K562 (cell line): ENCODE measurements at regions not wholly inside any gene's neighbourhood (a gene's known extent, or its start where the extent isn't known, plus 50 kb on each side); places are given as distances from the start of the nearest gene placed in this dataset.

ENCODE experiments used
- ATAC-seq: fragments of 200-7000 bp; cut with Tn5 transposase; 3 replicates; pipeline ENCODE4 v1.9.1; 2020; ENCODE audit warnings: moderate library complexity
- BruUV-seq: library from RNA; stranded (reverse); fragments of 400-500 nt; replicated peaks from 2 replicates; lab custom pipeline; 2021; lab: Mats Ljungman, UMichigan
- CTCF ChIA-PET: fragments of 300-600 bp; formaldehyde crosslinking; extraction: SDS; loops from one replicate; lab custom pipeline; 2021; ENCODE audit warnings: low intra/inter-chr PET ratio; lab: Yijun Ruan, JAX
- POLR2A ChIA-PET: fragments of 300-600, 350-650 bp; sonication (Branson Sonifier 250); formaldehyde crosslinking; extraction: SDS; loops from one replicate; lab custom pipeline; 2021; ENCODE audit warnings: antibody characterized with exemption, inconsistent platforms; lab: Yijun Ruan, JAX
- DNase-seq, 4 experiments: peaks; one replicate each; pipeline versions ENCODE4 v3.0.0 to v3.0.0-alpha.2; 2011 to 2018; ENCODE audit warnings: low spot score in 3 of 4, mixed read lengths in 3 of 4; ENCODE audit errors: extremely low read depth in 1 of 4
- FAIRE-seq: peaks from 2 replicates; lab custom pipeline; 2011; peaks lifted over from hg19 to GRCh38; lab: Jason Lieb, UNC
- H2AFZ ChIP-seq: 2 replicates; pipeline ENCODE4 v1.6.0; 2011; ENCODE audit warnings: low read depth, low read length, control low read depth, inconsistent platforms
- H3K27ac ChIP-seq: fragments of 200-600 bp; 3 replicates; pipeline ENCODE4 v1.8.0; 2011; ENCODE audit warnings: low read depth, mild to moderate bottlenecking, control low read depth, inconsistent platforms, low read length, moderate library complexity, mixed read lengths; ENCODE audit errors: extremely low read depth
- H3K27me3 ChIP-seq, 2 experiments: fragments of 300-600 bp in 1 of 2; 2 replicates in 1 of 2; 3 replicates in 1 of 2; pipeline versions ENCODE4 v1.6.0 to v1.8.0; 2011; ENCODE audit warnings: inconsistent platforms in 2 of 2, low read length in 2 of 2, mild to moderate bottlenecking in 1 of 2, mixed read lengths in 1 of 2, moderate library complexity in 1 of 2; ENCODE audit not compliant: control insufficient read depth in 2 of 2, insufficient read depth in 2 of 2
- H3K36me3 ChIP-seq: fragments of 300-600 bp; 3 replicates; pipeline ENCODE4 v1.8.0; 2011; ENCODE audit warnings: mild to moderate bottlenecking, low read length, inconsistent platforms; ENCODE audit not compliant: control insufficient read depth, insufficient read depth
- H3K4me1 ChIP-seq, 2 experiments: fragments of 200-600 bp in 1 of 2; replicated peaks in 1 of 2; 2 replicates in 1 of 2; 3 replicates in 1 of 2; pipeline versions ENCODE4 v1.5.1 to v1.8.0; 2011; ENCODE audit warnings: inconsistent platforms in 2 of 2, low read length in 2 of 2, mild to moderate bottlenecking in 1 of 2, mixed read lengths in 1 of 2, moderate library complexity in 1 of 2; ENCODE audit not compliant: control insufficient read depth in 2 of 2, insufficient read depth in 2 of 2
- H3K4me2 ChIP-seq: 2 replicates; pipeline ENCODE4 v1.6.1; 2011; ENCODE audit warnings: low read length, control low read depth, inconsistent platforms, mixed read lengths; ENCODE audit not compliant: insufficient read depth
- H3K4me3 ChIP-seq: fragments of 200-600 bp; sonication (generic), shearing (Covaris generic); 2 replicates; pipeline ENCODE4 v1.5.1; 2016; ENCODE audit warnings: control low read depth, inconsistent platforms
- H3K79me2 ChIP-seq: fragments of 200-600 bp; 3 replicates; pipeline ENCODE4 v1.8.0; 2011; ENCODE audit warnings: low read length, inconsistent platforms; ENCODE audit not compliant: control insufficient read depth, insufficient read depth
- H3K9ac ChIP-seq, 2 experiments: 2 replicates each; pipeline versions ENCODE4 v1.6.0 to v1.6.1; 2011; ENCODE audit warnings: low read depth in 2 of 2, low read length in 2 of 2, control low read depth in 1 of 2, inconsistent platforms in 1 of 2, mild to moderate bottlenecking in 1 of 2, mixed read lengths in 1 of 2; ENCODE audit not compliant: insufficient read depth in 1 of 2
- H3K9me1 ChIP-seq: one replicate; pipeline ENCODE4 v1.6.0; 2011; ENCODE audit warnings: inconsistent platforms, mild to moderate bottlenecking, low read length, moderate library complexity; ENCODE audit not compliant: control insufficient read depth, insufficient read depth
- H3K9me3 ChIP-seq: replicated peaks from 2 replicates; pipeline ENCODE4 v1.5.1; 2011; ENCODE audit warnings: low read depth, low read length, inconsistent platforms; ENCODE audit not compliant: control insufficient read depth, insufficient read depth
- H4K20me1 ChIP-seq: replicated peaks from 2 replicates; pipeline ENCODE4 v1.6.1; 2011; ENCODE audit warnings: low read length, inconsistent platforms, mixed read lengths; ENCODE audit not compliant: control insufficient read depth, insufficient read depth
- CTCFL ChIP-seq: IDR thresholded peaks from 2 replicates; pipeline ENCODE4 v1.6.1; 2011; ENCODE audit warnings: borderline replicate concordance, low read depth, mild to moderate bottlenecking, moderate library complexity, low read length; ENCODE audit not compliant: insufficient read depth, poor library complexity, severe bottlenecking
- DNMT1 ChIP-seq: fragments of 450-650 bp; IDR thresholded peaks from 2 replicates; pipeline ENCODE4 v1.6.1; 2016; ENCODE audit warnings: antibody characterized with exemption, mild to moderate bottlenecking
- ELF1 ChIP-seq: fragments of 200-800 bp; sonication (Bioruptor generic); IDR thresholded peaks from 2 replicates; pipeline ENCODE4 v1.6.1; 2016; ENCODE audit warnings: missing genetic modification characterization, missing compliant biosample characterization
- HIVEP1 ChIP-seq: fragments of 250-450 bp; sonication (Bioruptor Pico); IDR thresholded peaks from 2 replicates; pipeline ENCODE4 v1.4.0; 2020; ENCODE audit warnings: mild to moderate bottlenecking
- HMG20B ChIP-seq: fragments of 250-450 bp; sonication (Bioruptor Pico); IDR thresholded peaks from 2 replicates; pipeline ENCODE4 v1.5.0; 2021; ENCODE audit warnings: mild to moderate bottlenecking
- SFPQ ChIP-seq: fragments of 200-400 bp; formaldehyde crosslinking; IDR thresholded peaks from 2 replicates; pipeline ENCODE4 v1.6.1; 2017; ENCODE audit warnings: mild to moderate bottlenecking, low read depth, low read length, moderate library complexity
- TARDBP ChIP-seq: fragments of 450-650 bp; IDR thresholded peaks from 2 replicates; pipeline ENCODE4 v1.6.1; 2016
- U2AF2 ChIP-seq: fragments of 200-400 bp; formaldehyde crosslinking; optimal IDR thresholded peaks from 2 replicates; pipeline ENCODE3; 2017; ENCODE audit warnings: low read depth, mild to moderate bottlenecking, low read length
- ZNF165 ChIP-seq: fragments of 250-450 bp; sonication (Bioruptor Pico); IDR thresholded peaks from 2 replicates; pipeline ENCODE4 v1.4.0; 2020; ENCODE audit warnings: borderline replicate concordance
- ZNF436 ChIP-seq: fragments of 250-450, 450-650 bp; sonication (Bioruptor Pico); formaldehyde crosslinking; IDR thresholded peaks from 2 replicates; pipeline ENCODE4 v1.7.0; 2020; ENCODE audit warnings: mild to moderate bottlenecking
- ZNF449 ChIP-seq: fragments of 250-450 bp; sonication (Bioruptor Pico); IDR thresholded peaks from 2 replicates; pipeline ENCODE4 v1.8.0; 2022; ENCODE audit warnings: moderate library complexity, mild to moderate bottlenecking, inconsistent platforms
- WGBS: fragments of 100-300 bp; shearing (Covaris generic); methylation state at CpG from one replicate; pipeline ENCODE4 v1.1.6; 2016; ENCODE audit warnings: low coverage, mixed read lengths; ENCODE audit not compliant: insufficient coverage; ENCODE audit errors: missing lambda C conversion rate; 5-methylcytosine and 5-hydroxymethylcytosine counted together
- in situ Hi-C: fragments of 300-500 bp; cut with MboI; formaldehyde crosslinking; loops from 4 replicates; pipeline ENCODE4 v1.15.0; 2018; ENCODE audit warnings: inconsistent platforms, mixed read lengths
- intact Hi-C: fragments of 100-400 bp; cut with micrococcal nuclease; formaldehyde crosslinking; loops from 2 replicates; pipeline ENCODE4 v1.14.2; 2022

DNA sequence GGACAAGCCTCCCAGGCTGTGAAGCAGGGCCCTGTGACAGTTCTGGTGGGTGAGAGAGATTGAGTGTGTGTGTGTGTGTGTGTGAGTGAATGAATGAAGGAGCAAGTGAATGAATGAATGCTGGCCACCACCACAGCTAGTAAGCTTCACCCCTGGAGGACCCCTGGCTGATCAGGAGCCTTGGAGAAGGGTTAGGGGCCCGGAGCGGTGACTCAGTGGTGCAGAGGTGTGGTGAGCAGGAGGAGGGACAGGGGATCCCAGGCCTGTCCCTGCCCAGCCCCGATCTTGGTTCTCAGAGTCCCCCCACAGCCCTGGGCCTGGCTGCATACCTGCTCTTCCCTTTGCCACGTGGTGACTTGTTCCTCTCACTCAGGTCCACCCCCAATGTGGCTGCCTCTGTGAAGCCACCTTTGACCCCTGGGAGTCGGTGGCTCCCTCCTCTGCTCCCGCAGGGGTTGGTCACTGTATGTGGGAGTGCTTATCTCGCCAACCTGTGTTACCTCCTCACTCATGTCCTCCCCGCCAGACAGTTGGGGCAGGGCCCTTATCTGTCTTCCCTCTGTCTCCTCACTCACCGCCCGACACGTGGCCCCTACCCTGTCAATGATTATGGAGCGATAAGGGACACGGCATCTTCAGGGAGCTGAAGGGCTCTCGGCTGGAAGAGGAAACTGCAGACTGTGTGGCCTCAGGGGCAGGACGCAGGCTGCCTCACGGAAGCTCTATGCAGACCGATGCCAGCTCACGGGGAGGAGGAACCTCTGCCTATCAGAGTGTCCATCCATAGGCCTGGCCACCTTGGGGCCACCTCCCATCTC, 99.9 kb upstream of the PITX1 start:
- peak overlapping the region; percentile 77 to 80 for H3K9ac ChIP-seq
- ATAC-seq (peak; percentile 88), FAIRE-seq (peak; percentile 99), DNase-seq (peak; percentile 97 to 100 (median 98))
- H3K79me2 ChIP-seq = no peaks in the 10 kb centered on the region
- peak overlapping the region; percentile 57 for H3K4me2 ChIP-seq
- peaks cover 43 to 70% of the 10 kb centered on the region in 2 experiments for H3K4me1 ChIP-seq
- peak overlapping the region; percentile 91 for H3K27ac ChIP-seq
- no peaks in the 10 kb centered on the region for H4K20me1 ChIP-seq
- BruUV-seq = no TSS peak
- H3K27me3 ChIP-seq = no peaks in the 10 kb centered on the region
- in situ Hi-C loops (no loop called here), intact Hi-C loops (loop anchor here (2.0 to 5.0 kb wide), 3 partner anchors 23 to 99 kb away; partner anchors contain the start of gene PITX1)
- H3K4me3 ChIP-seq = no peak overlapping the region
- WGBS = under 1% methylated on average over 18 of the region's 18 CpGs
- ChIA-PET POLR2A (interaction anchor here (0.5 to 1.6 kb wide), 11 partner anchors 10 to 757 kb away, joined by 3 to 7 read pairs (median 4); no protein-coding TSS in a partner anchor), CTCF (no interaction called here)
- H3K36me3 ChIP-seq = no peaks in the 10 kb centered on the region
- peak overlapping the region; percentile 58 for H2AFZ ChIP-seq
- no peaks in the 10 kb centered on the region for H3K9me3 ChIP-seq
- H3K9me1 ChIP-seq = peaks cover 3% of the 10 kb centered on the region
- TF ChIP-seq DNMT1 (no peak; the same call in 1 of the 2 replicates), HMG20B (CRISPR knock-in tag) (no peak), CTCFL (no peak), ZNF436 (CRISPR knock-in tag) (0 out of 2 replicates have a peak, but pooled peaks have one; percentile 30), TARDBP (peak; percentile 97), HIVEP1 (CRISPR knock-in tag) (no peak), ELF1 (tag) (no peak), U2AF2 (no peak), ZNF449 (CRISPR knock-in tag) (no peak), SFPQ (no peak), ZNF165 (CRISPR knock-in tag) (no peak)
